ENCODE measurements at regions not wholly inside any gene's neighbourhood (a gene's known extent, or its start where the extent isn't known, plus 50 kb on each side); places are given as distances from the start of the nearest gene placed in this dataset.

DNA sequence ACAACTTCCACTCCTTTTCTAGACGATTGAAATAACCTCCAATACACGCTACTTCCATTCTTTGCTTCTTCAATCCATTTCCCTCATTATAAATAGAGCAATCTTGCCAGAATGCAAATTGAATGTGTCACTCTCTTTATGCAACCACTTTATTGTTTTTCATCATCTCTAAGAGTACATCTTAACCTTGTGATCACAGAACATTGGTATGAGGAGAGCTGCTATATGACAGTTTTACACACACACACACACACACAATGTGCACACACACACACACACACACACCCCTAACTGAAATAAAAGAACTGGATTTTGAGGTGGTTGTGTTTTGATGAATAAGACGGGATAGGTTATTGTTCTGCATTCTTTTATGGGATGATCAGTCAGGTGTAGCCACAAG lies 187.0 kb downstream of the HDGFL1 start:
- Histone ChIP-seq H4K91ac (ENCODE audit: insufficient read length, low read depth, low read length) (no peak overlapping the region), H3K79me2 (ENCODE audit: insufficient read depth, low read length) (no peaks in the 10 kb centered on the region), H3K14ac (ENCODE audit: insufficient read depth, low read length) (no peak overlapping the region), H3K4me2 (ENCODE audit: insufficient read depth, insufficient read length, low read length) (no peak overlapping the region), H3K4me1 (ENCODE audit: insufficient read depth, low read length) (no peaks in the 10 kb centered on the region), H3K9ac (ENCODE audit: extremely low read depth, insufficient read length, low read length) (no peak overlapping the region), H2BK5ac (ENCODE audit: insufficient read length, low read length) (no peak overlapping the region), H2AFZ (ENCODE audit: low read length) (no peak overlapping the region), H4K8ac (replicated peaks; ENCODE audit: insufficient read length, low read depth, low read length) (no peak overlapping the region), H3K23ac (ENCODE audit: insufficient read length, low read depth, low read length) (no peak overlapping the region), H2BK20ac (ENCODE audit: low read depth, low read length, poor library complexity, severe bottlenecking) (no peak overlapping the region), H3K23me2 (ENCODE audit: insufficient read length, low read depth, low read length, poor library complexity, severe bottlenecking) (no peaks in the 10 kb centered on the region), H3K56ac (ENCODE audit: insufficient read length, low read depth, low read length) (no peak overlapping the region), H2BK15ac (ENCODE audit: low read depth, low read length) (no peak overlapping the region), H4K5ac (ENCODE audit: insufficient read length, low read depth, low read length) (no peak overlapping the region), H2AK5ac (ENCODE audit: insufficient read length, low read length) (no peak overlapping the region), H3K79me1 (ENCODE audit: insufficient read depth, low read depth, low read length, poor library complexity, severe bottlenecking) (no peaks in the 10 kb centered on the region), H3K18ac (ENCODE audit: insufficient read length, low read depth, low read length) (no peak overlapping the region), H2BK12ac (ENCODE audit: insufficient read length, low read depth, low read length) (no peak overlapping the region), H3K4ac (ENCODE audit: low read depth, low read length) (no peak overlapping the region), H3K27ac (ENCODE audit: insufficient read length, low read depth, low read length) (no peak overlapping the region), H2BK120ac (ENCODE audit: low read depth, low read length, poor library complexity, severe bottlenecking) (no peak overlapping the region), H3K9me3 (ENCODE audit: control insufficient read depth, low read depth, low read length) (no peaks in the 10 kb centered on the region), H4K20me1 (ENCODE audit: control insufficient read depth, insufficient read depth, insufficient read length) (no peaks in the 10 kb centered on the region), H3K27me3 (ENCODE audit: insufficient read depth, low read length) (no peaks in the 10 kb centered on the region), H3T11ph (ENCODE audit: low read length) (no peak overlapping the region)
- H3K27ac Mint-ChIP-seq: no peak overlapping the region
- TF ChIP-seq, protein P1, sequence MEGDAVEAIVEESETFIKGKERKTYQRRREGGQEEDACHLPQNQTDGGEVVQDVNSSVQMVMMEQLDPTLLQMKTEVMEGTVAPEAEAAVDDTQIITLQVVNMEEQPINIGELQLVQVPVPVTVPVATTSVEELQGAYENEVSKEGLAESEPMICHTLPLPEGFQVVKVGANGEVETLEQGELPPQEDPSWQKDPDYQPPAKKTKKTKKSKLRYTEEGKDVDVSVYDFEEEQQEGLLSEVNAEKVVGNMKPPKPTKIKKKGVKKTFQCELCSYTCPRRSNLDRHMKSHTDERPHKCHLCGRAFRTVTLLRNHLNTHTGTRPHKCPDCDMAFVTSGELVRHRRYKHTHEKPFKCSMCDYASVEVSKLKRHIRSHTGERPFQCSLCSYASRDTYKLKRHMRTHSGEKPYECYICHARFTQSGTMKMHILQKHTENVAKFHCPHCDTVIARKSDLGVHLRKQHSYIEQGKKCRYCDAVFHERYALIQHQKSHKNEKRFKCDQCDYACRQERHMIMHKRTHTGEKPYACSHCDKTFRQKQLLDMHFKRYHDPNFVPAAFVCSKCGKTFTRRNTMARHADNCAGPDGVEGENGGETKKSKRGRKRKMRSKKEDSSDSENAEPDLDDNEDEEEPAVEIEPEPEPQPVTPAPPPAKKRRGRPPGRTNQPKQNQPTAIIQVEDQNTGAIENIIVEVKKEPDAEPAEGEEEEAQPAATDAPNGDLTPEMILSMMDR (conservative IDR thresholded peaks at IDR 0.05): no peak
- H3K4me1 Mint-ChIP-seq: peaks cover 0 to 3% of the 10 kb centered on the region in 2 experiments; a peak in 2 of 4 replicates
- H3K4me3 Mint-ChIP-seq: no peak overlapping the region
- DNase-seq: no peak
- H3K9me3 Mint-ChIP-seq: peaks cover 0 to 2% of the 10 kb centered on the region in 2 experiments; a peak in 2 of 5 replicates
- H3K27me3 Mint-ChIP-seq (ENCODE audit: low read depth): no peaks in the 10 kb centered on the region
- no peaks in the 10 kb centered on the region for H3K36me3 Mint-ChIP-seq (ENCODE audit: insufficient read depth in 1 of 3, low read depth in 3 of 3)
- no CpG with 5 or more reads among the region's 3 CpGs for WGBS (ENCODE audit: extremely low coverage, insufficient read length, low lambda C conversion rate)
